Neural cell (in vitro differentiated cells): ENCODE measurements at regions not wholly inside any gene's neighbourhood (a gene's known extent, or its start where the extent isn't known, plus 50 kb on each side); places are given as distances from the start of the nearest gene placed in this dataset.

ENCODE experiments used
- EP300 ChIP-seq: fragments of 450-650 bp; conservative IDR thresholded peaks from 2 replicates; pipeline ENCODE4 v1.6.1; 2014; ENCODE audit warnings: antibody characterized with exemption, mild to moderate bottlenecking, moderate library complexity; ENCODE audit not compliant: poor library complexity, severe bottlenecking
- EZH2 ChIP-seq: fragments of 200-600, 300-800 bp; shearing (Covaris generic), sonication (generic); IDR thresholded peaks from 2 replicates; pipeline ENCODE4 v1.6.1; 2014; ENCODE audit warnings: antibody characterized with exemption, low read length, borderline replicate concordance, mild to moderate bottlenecking; ENCODE audit not compliant: insufficient read depth, poor library complexity, severe bottlenecking
- MXI1 ChIP-seq: fragments of 450-650 bp; conservative IDR thresholded peaks from 2 replicates; pipeline ENCODE4 v1.6.1; 2014; ENCODE audit warnings: antibody characterized with exemption, mild to moderate bottlenecking; ENCODE audit not compliant: poor library complexity, severe bottlenecking
- POLR2AphosphoS5 ChIP-seq: IDR thresholded peaks from 2 replicates; pipeline ENCODE4 v1.6.1; 2012
- RAD21 ChIP-seq: fragments of 450-650 bp; conservative IDR thresholded peaks from 2 replicates; pipeline ENCODE4 v1.6.1; 2014; ENCODE audit warnings: antibody characterized with exemption, mild to moderate bottlenecking, moderate library complexity
- TF ChIP-seq, protein P1 (sequence below): fragments of 450-650 bp; IDR thresholded peaks from 2 replicates; pipeline ENCODE4 v1.5.1; 2014; ENCODE audit warnings: antibody characterized with exemption, mild to moderate bottlenecking, moderate library complexity; ENCODE audit not compliant: poor library complexity, severe bottlenecking
- TF ChIP-seq, protein P2 (sequence below): IDR thresholded peaks from 2 replicates; pipeline ENCODE4 v1.6.1; 2012; ENCODE audit warnings: borderline replicate concordance

DNA sequence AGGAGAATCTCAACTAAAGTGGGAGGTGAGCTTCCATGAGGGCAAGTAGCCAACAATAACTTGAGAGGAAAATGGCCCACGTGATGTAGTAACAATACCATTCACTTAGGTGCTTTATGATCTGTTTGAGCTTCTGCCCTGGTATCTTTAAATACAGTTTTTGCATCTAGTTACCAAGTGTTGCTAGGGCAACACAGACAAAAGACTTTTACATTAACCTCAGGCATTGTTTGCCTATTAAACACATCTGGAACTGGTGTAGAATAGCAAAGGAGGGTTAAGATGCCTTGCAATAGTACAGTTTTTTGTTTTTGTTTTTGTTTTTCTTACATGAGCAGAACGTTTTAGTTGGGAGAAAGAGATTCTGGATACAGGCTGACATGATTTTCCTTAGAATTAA is 97.7 kb upstream of the MTPN start:
- TF ChIP-seq, protein P1, sequence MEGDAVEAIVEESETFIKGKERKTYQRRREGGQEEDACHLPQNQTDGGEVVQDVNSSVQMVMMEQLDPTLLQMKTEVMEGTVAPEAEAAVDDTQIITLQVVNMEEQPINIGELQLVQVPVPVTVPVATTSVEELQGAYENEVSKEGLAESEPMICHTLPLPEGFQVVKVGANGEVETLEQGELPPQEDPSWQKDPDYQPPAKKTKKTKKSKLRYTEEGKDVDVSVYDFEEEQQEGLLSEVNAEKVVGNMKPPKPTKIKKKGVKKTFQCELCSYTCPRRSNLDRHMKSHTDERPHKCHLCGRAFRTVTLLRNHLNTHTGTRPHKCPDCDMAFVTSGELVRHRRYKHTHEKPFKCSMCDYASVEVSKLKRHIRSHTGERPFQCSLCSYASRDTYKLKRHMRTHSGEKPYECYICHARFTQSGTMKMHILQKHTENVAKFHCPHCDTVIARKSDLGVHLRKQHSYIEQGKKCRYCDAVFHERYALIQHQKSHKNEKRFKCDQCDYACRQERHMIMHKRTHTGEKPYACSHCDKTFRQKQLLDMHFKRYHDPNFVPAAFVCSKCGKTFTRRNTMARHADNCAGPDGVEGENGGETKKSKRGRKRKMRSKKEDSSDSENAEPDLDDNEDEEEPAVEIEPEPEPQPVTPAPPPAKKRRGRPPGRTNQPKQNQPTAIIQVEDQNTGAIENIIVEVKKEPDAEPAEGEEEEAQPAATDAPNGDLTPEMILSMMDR, result no peak
- TF ChIP-seq, protein P2, sequence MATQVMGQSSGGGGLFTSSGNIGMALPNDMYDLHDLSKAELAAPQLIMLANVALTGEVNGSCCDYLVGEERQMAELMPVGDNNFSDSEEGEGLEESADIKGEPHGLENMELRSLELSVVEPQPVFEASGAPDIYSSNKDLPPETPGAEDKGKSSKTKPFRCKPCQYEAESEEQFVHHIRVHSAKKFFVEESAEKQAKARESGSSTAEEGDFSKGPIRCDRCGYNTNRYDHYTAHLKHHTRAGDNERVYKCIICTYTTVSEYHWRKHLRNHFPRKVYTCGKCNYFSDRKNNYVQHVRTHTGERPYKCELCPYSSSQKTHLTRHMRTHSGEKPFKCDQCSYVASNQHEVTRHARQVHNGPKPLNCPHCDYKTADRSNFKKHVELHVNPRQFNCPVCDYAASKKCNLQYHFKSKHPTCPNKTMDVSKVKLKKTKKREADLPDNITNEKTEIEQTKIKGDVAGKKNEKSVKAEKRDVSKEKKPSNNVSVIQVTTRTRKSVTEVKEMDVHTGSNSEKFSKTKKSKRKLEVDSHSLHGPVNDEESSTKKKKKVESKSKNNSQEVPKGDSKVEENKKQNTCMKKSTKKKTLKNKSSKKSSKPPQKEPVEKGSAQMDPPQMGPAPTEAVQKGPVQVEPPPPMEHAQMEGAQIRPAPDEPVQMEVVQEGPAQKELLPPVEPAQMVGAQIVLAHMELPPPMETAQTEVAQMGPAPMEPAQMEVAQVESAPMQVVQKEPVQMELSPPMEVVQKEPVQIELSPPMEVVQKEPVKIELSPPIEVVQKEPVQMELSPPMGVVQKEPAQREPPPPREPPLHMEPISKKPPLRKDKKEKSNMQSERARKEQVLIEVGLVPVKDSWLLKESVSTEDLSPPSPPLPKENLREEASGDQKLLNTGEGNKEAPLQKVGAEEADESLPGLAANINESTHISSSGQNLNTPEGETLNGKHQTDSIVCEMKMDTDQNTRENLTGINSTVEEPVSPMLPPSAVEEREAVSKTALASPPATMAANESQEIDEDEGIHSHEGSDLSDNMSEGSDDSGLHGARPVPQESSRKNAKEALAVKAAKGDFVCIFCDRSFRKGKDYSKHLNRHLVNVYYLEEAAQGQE, result no peak
- TF ChIP-seq POLR2AphosphoS5 (no peak), EP300 (no peak), RAD21 (no peak), EZH2 (no peak), MXI1 (no peak)
